ENCODE measurements at regions not wholly inside any gene's neighbourhood (a gene's known extent, or its start where the extent isn't known, plus 50 kb on each side); places are given as distances from the start of the nearest gene placed in this dataset.
A peak's percentile ranks its signal among the peaks of the same experiment; 100 is the strongest.
"Not testable (repeated sequence)": the region's sequence is repeated elsewhere in the genome, so short reads cannot be mapped to it uniquely, and the experiment has no call there.

GRCh38 chr9:117649126-117649525, 55.1 kb upstream of the TLR4 start:
- no peak for DNase-seq

DNA sequence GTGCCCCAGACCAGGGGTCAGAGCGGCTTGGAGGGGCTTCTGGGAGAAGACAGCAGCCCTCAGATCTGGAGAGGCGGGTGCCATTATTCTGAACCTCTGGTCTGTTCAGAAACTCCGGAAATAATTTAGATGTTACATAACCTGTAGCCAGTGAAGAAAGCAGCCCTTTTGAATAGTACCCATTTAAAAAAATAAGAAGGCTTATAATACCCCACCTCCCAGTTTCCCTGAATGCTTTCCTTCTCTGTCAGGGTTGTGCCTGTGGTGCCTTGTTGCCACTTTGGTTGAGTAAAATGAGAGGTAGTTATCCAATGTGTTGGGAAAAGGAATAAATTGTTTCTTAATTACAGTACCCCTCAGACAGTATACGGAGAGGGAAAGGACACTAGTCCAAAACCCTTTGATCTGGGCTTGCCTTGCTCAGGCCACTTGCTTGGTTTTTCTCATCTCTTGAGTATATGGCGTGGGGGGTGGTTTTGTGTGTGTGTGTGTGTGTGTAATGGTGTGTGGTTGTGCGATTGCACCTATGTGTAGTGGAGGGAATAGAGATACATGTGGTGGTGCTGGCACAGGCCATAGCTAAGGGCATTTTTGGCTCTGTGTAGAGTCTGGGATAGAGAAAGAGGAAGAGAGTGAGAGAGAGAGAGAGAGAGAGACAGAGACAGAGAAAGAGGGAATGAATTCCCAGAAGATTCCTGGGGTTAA, 59.1 kb upstream of the TLR4 start:
- DNase-seq, result no peak

DNA sequence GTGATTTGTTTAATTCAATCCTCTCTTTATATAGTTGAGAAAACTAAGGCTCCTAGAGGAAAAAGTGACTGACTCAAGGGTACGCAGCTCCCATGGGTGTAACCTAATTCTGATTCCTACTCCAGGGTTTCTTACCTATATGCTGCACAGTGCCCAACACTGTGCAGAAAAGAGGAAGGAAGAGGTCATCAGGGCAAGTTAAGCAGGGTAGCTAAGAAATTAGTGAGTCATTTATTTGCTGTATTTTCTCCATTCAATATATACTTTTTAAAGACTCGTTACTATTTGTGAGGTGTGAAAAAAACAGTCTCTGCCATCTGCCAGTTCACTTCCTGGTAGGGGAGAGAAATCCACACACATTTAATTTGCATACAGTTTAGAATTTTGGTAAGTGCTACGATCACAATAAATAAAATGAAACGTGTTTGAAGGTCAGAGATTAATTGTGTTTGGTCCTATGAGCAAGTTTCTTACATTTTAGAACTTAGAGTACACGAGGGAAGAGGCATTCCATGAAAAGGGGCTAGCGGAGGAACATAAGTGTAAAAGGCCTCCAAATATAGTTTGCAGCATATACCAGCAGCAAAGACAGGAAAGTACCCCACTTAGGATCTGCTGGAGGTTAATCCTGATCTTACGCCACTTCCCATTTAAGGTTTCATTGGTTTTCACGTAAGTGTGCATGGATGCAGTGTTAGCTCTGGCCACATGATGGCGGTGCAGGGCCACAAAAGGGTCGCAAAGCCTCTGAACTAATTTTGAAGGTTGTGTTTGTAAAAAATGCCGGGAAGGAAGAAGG, 59.9 kb upstream of the TLR4 start:
- peak; percentile 52 for DNase-seq

DNA sequence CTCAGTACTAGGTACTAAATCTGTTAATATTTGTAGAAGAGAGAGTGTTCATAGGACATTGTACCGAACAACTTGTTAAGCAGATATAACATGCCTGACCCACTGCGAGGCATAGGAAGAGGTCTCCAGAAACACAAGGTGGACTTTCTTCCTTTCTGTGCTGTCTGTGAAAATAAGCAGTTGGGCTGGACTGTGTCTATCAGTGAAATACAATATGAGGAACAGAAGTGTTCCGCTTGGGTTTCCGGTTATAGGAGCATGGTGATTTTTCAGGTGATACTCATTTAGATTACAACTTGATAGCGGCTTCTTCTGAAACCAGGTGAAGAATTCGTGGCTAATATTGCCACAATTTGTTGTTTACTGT, 60.9 kb upstream of the TLR4 start:
- no peak for DNase-seq

DNA sequence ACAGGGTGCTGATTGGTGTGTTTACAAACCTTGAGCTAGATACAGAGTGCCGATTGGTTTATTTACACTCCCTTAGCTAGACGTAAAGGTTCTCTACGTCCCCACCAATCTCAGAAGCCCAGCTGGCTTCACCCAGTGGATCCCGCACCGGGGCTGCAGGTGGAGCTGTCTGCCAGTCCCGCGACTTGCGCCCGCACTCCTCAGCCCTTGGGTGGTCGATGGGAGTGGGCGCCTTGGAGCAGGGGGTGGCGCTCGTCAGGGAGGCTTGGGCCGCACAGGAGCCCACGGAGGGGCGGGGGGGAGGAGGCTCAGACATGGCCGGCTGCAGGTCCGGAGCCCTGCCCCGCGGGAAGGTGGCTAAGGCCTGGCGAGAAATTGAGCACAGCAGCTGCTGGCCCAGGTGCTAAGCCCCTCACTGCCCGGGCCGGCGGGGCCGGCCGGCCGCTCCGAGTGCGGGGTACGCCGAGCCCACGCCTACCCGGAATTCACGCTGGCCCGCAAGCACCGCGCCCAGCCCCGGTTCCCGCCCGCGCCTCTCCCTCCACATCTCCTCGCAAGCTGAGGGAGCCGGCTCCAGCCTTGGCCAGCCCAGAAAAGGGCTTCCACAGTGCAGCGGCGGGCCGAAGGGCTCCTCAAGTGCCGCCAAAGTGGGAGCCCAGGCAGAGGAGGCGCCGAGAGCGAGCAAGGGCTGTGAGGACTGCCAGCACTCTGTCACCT, 61.5 kb upstream of the TLR4 start:
- not testable (repeated sequence) for DNase-seq

- DNase-seq, result no peak
Measured at GRCh38 chr9:117636681-117637080, 67.5 kb upstream of the TLR4 start.

GRCh38 chr9:117625154-117625553, 79.0 kb upstream of the TLR4 start:
- DNase-seq, result no peak

DNA sequence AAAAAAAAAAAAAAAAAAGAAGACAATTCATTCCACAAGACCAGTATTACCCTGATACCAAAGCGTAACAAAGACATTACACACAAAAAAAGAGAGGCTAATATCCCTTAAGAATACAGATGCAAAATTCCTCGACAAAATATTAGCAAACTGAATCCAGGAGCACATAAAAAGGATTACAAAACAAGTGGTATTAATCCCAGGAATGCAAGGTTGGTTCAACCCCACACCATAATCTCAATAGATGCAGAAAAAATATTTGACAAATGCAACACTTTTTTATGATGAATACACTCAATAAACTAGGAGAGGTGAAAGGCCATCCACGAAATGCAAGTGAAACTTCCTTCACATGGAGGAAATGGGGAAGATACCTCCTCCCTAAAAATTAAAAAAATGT, 80.1 kb upstream of the TLR4 start:
- no peak for DNase-seq

- DNase-seq, result no peak
Measured at GRCh38 chr9:117622347-117622746, 81.9 kb upstream of the TLR4 start.

GRCh38 chr9:117616431-117616831, 87.8 kb upstream of the TLR4 start:
- DNase-seq, result no peak

DNA sequence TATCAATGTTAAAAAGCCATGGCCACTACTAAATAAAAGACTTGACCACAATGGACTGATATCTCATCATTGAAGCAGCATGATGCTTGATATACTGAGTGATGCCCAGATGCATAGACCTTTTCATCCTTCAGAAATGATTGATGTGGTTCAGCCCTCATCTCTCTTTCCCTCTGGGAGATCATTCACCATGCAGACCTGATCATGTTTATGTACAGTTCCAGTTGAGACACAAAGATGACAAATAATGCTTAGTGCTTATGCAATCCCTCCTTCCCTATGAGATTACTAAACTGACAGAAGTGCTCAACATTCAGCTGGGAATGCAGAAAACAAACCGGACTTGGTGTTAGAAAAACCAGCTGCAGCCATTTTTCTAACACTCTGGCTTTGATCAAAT, 91.9 kb upstream of the TLR4 start:
- no peak for DNase-seq

- DNase-seq, result no peak
Measured at GRCh38 chr9:117597977-117598376, 106.2 kb upstream of the TLR4 start.

DNA sequence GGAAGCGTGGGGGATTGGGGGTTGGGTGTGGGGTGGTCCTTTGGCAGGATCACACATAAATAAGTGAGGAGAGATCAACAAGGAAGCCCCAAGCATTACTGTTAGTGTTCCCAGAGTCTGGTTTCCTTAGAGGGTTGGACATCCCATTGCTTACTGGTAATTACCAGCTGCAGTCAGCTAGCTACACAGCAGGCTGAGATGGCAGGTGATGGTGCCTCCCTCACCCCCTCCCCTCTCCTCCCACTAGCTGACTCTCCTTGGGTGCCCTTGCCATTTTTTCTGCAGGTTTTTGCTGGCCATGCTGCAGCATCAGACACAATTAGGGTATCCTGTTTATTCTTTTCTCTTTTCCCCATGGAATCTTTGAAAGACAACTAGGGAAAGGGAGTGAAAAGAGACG, 107.5 kb upstream of the TLR4 start:
- DNase-seq, result no peak

DNA sequence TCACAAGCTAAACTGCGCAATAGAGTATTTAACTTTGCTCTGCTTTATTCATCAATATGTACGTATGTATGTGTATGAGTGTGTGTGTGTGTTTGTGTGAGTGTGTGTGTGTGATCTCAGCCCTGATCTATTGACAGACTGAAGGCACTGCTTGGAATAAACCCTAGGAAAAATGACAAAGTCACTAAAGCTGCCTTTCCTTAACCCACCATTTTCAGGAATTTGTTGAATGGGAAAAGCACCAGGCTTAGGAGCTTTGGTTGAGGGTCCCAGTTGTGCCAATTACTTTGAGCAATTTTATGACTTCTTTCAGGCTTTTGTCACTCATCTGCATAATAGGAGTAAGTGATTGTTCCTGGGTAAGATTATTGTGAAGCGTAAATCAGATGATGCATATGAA, 108.6 kb upstream of the TLR4 start:
- DNase-seq, result no peak

GRCh38 chr9:117587263-117587662, 116.9 kb upstream of the TLR4 start:
- no peak for DNase-seq

DNA sequence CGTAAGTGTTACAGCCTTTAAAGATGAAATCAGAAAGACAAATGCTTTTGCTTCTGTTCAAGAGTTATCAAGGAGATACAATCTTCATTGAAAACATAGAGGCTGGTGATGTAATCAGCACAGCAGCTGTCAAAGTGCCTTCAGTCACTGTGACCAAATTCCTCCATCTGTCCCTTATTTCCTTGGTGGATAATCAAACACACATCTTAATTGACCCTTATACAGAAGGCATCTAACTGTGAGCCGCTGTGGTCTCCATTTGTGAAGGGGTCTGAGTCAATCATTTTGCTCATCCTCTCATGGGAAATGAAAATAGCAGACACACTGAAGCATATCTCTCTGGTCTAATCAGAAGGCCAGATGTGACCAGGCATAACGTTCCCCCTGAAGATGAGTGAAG, 130.1 kb upstream of the TLR4 start:
- DNase-seq, result no peak

GRCh38 chr9:117564839-117565238, 139.4 kb upstream of the TLR4 start:
- no peak for DNase-seq

DNA sequence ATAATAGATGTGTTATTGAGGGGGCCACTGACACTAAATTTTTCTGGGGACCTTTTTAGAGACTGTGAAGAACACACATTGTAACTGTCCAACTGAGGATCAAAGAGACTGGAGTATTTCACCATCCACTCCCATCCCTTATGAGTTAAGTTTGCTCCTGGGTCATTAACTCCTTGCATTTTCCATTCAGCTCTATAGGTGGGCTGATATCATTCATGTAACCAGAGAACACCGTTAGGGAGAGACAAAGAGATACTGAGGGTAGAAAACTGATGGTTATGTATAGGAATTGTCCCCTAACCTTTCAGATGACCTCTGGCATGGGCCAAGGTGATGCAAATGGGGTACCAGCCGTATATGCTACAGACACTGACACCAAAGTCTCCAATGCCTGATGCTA, 142.4 kb upstream of the TLR4 start:
- DNase-seq, result no peak

- DNase-seq, result peak; percentile 7
Measured at GRCh38 chr9:117555964-117556629, 141.2 kb upstream of the ASTN2 start.

GRCh38 chr9:117552811-117553210, 138.0 kb upstream of the ASTN2 start:
- no peak for DNase-seq

DNA sequence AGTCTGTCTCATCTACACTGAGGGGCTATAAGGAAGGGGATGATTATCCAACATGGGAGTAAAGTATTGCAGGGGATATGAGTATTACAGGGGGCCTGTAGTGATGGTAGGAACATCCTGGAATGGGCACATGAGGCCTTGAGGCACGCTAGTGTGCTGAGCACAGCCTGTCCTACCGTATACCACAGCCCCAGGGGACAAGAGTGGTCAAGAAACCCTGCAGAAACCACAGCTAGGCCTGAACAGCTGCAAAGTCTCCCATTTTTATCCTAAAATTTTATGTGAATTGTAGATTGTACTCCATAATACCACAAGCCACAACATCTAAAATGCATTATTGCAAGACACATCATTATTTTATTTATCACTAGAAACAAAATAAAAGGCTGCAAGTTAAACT, 136.3 kb upstream of the ASTN2 start:
- no peak for DNase-seq

- DNase-seq, result no peak
Measured at GRCh38 chr9:117549444-117549843, 134.6 kb upstream of the ASTN2 start.

GRCh38 chr9:117548556-117548955, 133.7 kb upstream of the ASTN2 start:
- DNase-seq, result no peak

GRCh38 chr9:117547904-117548303, 133.0 kb upstream of the ASTN2 start:
- no peak for DNase-seq
